ENCODE measurements at regions not wholly inside any gene's neighbourhood (a gene's known extent, or its start where the extent isn't known, plus 50 kb on each side); places are given as distances from the start of the nearest gene placed in this dataset.

- TF ChIP-seq, protein P1, sequence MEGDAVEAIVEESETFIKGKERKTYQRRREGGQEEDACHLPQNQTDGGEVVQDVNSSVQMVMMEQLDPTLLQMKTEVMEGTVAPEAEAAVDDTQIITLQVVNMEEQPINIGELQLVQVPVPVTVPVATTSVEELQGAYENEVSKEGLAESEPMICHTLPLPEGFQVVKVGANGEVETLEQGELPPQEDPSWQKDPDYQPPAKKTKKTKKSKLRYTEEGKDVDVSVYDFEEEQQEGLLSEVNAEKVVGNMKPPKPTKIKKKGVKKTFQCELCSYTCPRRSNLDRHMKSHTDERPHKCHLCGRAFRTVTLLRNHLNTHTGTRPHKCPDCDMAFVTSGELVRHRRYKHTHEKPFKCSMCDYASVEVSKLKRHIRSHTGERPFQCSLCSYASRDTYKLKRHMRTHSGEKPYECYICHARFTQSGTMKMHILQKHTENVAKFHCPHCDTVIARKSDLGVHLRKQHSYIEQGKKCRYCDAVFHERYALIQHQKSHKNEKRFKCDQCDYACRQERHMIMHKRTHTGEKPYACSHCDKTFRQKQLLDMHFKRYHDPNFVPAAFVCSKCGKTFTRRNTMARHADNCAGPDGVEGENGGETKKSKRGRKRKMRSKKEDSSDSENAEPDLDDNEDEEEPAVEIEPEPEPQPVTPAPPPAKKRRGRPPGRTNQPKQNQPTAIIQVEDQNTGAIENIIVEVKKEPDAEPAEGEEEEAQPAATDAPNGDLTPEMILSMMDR (conservative IDR thresholded peaks at IDR 0.05; ENCODE audit: low read length), result no peak
- TF ChIP-seq EZH2phosphoT487 (IDR thresholded peaks at IDR 0.05; ENCODE audit: borderline replicate concordance, low read depth, low read length), result no peak
These were observed 50.3 kb upstream of the OSBPL11 start for GRCh38 chr3:125645616-125646015.
